Adrenal gland (tissue), 9 donors: ENCODE measurements at regions not wholly inside any gene's neighbourhood (a gene's known extent, or its start where the extent isn't known, plus 50 kb on each side); places are given as distances from the start of the nearest gene placed in this dataset.
"Not testable (repeated sequence)": the region's sequence is repeated elsewhere in the genome, so short reads cannot be mapped to it uniquely, and the experiment has no call there.

Experiments
- DNase-seq, 7 donors: peaks; one replicate each; pipeline ENCODE4 v3.0.0-alpha.2; 2019 to 2020
- H3K27ac ChIP-seq, 5 donors: fragments of 200-600 bp; sonication (generic) in 4 of 5; 1 replicate in 3 of 5; 2 replicates in 2 of 5; pipeline versions ENCODE4 v1.5.1 to v1.8.0; 2016 to 2020; ENCODE audit warnings: mild to moderate bottlenecking in 1 of 5
- H3K27me3 ChIP-seq: fragments of 200-600 bp; 2 replicates; pipeline ENCODE4 v1.8.0; 2021
- H3K36me3 ChIP-seq, 2 donors: fragments of 200-600 bp; replicated peaks in 1 of 2; 1 replicate in 1 of 2; 2 replicates in 1 of 2; pipeline versions ENCODE4 v1.5.1 to v1.8.0; 2018 to 2022
- H3K4me1 ChIP-seq, 2 donors: fragments of 200-600 bp; replicated peaks in 1 of 2; 1 replicate in 1 of 2; 2 replicates in 1 of 2; pipeline versions ENCODE4 v1.5.1 to v1.8.0; 2018 to 2021
- H3K4me3 ChIP-seq, 4 donors: fragments of 200-600 bp; sonication (generic) in 3 of 4; one replicate each; pipeline ENCODE4 v1.5.1; 2016 to 2018
- H3K9me3 ChIP-seq, 3 donors: fragments of 200-600 bp; sonication (generic) in 1 of 3; replicated peaks in 1 of 3; 1 replicate in 2 of 3; 2 replicates in 1 of 3; pipeline versions ENCODE4 v1.5.1 to v1.8.0; 2016 to 2021
- CTCF ChIP-seq, 6 experiments: fragments of 450-650 bp in 4 of 6; fragments of 200-600 bp in 2 of 6; sonication (generic) in 1 of 6; IDR thresholded peaks; 1 replicate in 5 of 6; 2 replicates in 1 of 6; pipeline versions ENCODE4 v1.5.1 to v1.8.0; 2016 to 2021; ENCODE audit warnings: antibody characterized with exemption in 6 of 6, mild to moderate bottlenecking in 2 of 6, moderate library complexity in 1 of 6
- POLR2A ChIP-seq, 2 donors: fragments of 450-650 bp; IDR thresholded peaks; one replicate each; pipeline ENCODE4 v1.6.1; 2017; ENCODE audit warnings: antibody characterized with exemption in 2 of 2, mild to moderate bottlenecking in 2 of 2, moderate library complexity in 1 of 2
- WGBS, 4 donors: extraction: QIAGEN DNeasy Blood & Tissue Kit in 2 of 4; methylation state at CpG; one replicate each; pipeline versions ENCODE4 v1.1.5 to v1.1.7; 2013 to 2017; 5-methylcytosine and 5-hydroxymethylcytosine counted together
- intact Hi-C, 2 donors: fragments of 100-400 bp; cut with DNase I; formaldehyde crosslinking; loops; one replicate each; pipeline versions ENCODE4 v1.14.1 to v1.15.0; 2022 to 2023
- donor health status: healthy with polysubstance abuse.
- donor health status: Bipolar disorder and iron deficiency.
- donor health status: DM: yes; HTN: yes; CAD: no.
- donor health status: DM: no; HTN: no; CAD: no.
- donor health status: DM: no; HTN: no; CAD: no.

DNA sequence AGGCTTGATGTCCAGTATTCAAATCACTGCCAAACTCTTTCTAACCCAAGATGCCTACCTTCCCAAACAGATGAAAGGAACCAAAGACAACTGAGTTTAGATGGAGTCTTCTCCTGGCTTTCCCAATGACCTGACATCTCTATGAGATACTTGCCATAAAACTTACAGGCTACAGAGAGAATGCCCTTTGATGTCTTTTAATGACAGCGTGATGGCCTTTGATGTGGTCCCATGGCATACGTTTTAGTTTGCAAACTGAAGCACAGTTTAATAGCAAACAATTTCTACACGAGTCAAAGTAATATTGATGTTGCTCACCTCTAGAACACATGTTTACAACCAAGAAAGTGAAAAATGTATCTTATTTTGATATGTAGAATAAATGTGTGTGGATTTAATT lies 73.2 kb downstream of the ZIC4 start:
- TF ChIP-seq CTCF (IDR thresholded peaks at IDR 0.05) (no peak), POLR2A (IDR thresholded peaks at IDR 0.05) (no peak)

DNA sequence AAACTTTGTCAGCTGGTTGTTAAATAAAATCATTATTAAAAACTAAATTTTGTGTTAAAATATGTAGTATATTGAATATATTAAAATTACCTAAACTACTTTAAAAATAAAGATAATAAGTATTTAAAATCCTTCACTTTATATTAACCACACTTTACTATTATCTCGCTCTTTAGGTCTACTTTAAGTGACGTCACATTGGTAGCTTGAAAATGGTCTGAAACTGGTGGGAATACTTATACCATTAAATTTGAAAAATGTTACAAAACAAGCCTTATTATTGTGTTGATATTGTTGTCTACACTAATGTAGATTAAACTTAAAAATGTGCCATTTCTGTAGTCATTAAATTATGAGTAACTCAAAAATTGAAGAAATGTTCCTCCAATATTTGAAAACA lies 77.6 kb downstream of the ZIC4 start:
- Histone ChIP-seq H3K27me3 (peaks cover 6% of the 10 kb centered on the region), H3K4me1 (no peaks in the 10 kb centered on the region), H3K4me3 (no peak overlapping the region), H3K36me3 (no peaks in the 10 kb centered on the region), H3K27ac (no peak overlapping the region), H3K9me3 (no peaks in the 10 kb centered on the region)
- no peak for DNase-seq
- WGBS, 4 donors: 75 to 86% (median 80%) methylated on average over 2 of the region's 2 CpGs
- TF ChIP-seq POLR2A (IDR thresholded peaks at IDR 0.05) (no peak), CTCF (IDR thresholded peaks at IDR 0.05) (no peak)
- intact Hi-C loops: no loop called here

More for the DNA sequence above, 73.2 kb downstream of the ZIC4 start:
- no peaks in the 10 kb centered on the region for H3K4me1 ChIP-seq
- H3K27ac ChIP-seq: no peak overlapping the region
- no peak for DNase-seq
- no peaks in the 10 kb centered on the region for H3K9me3 ChIP-seq
- no peaks in the 10 kb centered on the region for H3K36me3 ChIP-seq
- 37 to 60% (median 45%) methylated on average over 3 of the region's 3 CpGs for WGBS, 4 donors
- peaks cover 6% of the 10 kb centered on the region for H3K27me3 ChIP-seq
- no peak overlapping the region for H3K4me3 ChIP-seq
- intact Hi-C loops: no loop called here

DNA sequence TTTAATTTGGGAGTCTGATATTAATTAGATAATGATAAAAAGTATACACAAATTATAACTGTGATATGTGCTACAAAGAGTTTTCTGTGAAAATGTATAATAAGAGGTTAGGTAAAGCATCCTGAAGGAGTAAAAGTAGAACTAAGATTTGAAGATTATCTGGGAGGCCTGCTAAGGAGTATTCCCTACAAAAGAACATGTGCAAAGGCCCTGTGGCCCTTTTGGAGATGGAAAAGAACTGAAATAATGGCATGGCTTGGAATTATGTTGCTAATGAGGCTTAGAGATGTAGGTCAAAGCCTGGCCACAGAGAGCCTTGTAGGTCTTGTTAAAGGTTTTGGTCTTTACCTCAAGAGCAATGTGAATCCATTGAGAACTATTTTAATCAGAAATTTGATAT lies 82.0 kb downstream of the ZIC4 start:
- intact Hi-C loops: no loop called here
- no peaks in the 10 kb centered on the region for H3K36me3 ChIP-seq
- H3K9me3 ChIP-seq: no peaks in the 10 kb centered on the region
- no peak for DNase-seq
- H3K27ac ChIP-seq: no peak overlapping the region
- H3K4me1 ChIP-seq: no peaks in the 10 kb centered on the region
- TF ChIP-seq CTCF (IDR thresholded peaks at IDR 0.05) (no peak), POLR2A (IDR thresholded peaks at IDR 0.05) (no peak)
- no peak overlapping the region for H3K4me3 ChIP-seq
- no peaks in the 10 kb centered on the region for H3K27me3 ChIP-seq

DNA sequence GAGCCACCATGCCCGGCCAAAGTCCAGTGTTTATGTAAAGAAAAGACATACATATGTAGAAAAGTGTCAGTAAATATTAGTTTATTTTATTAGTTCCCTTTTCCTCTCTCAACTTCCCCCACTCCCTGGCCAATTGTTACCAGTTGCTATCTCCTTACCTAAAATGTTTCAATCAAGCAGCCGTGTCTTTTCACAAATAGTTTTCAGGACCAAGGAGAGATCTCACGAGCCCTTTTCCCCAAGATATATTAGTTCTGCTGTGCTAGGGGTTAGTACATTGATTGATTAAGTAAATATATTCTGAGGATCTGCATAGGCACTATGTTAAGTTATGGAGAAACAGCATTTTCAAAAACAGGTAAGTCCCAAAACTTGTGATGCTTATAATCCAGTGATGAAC lies 87.4 kb downstream of the ZIC4 start:
- no peaks in the 10 kb centered on the region for H3K36me3 ChIP-seq
- no peaks in the 10 kb centered on the region for H3K27me3 ChIP-seq
- no peaks in the 10 kb centered on the region for H3K4me1 ChIP-seq
- intact Hi-C loops: no loop called here
- H3K27ac ChIP-seq: no peak overlapping the region
- WGBS, 4 donors: 41 to 51% (median 45%) methylated on average over 3 of the region's 3 CpGs
- H3K9me3 ChIP-seq: no peaks in the 10 kb centered on the region
- no peak for TF ChIP-seq POLR2A (IDR thresholded peaks at IDR 0.05)
- no peak for TF ChIP-seq CTCF (IDR thresholded peaks at IDR 0.05)
- H3K4me3 ChIP-seq: no peak overlapping the region
- DNase-seq: no peak

DNA sequence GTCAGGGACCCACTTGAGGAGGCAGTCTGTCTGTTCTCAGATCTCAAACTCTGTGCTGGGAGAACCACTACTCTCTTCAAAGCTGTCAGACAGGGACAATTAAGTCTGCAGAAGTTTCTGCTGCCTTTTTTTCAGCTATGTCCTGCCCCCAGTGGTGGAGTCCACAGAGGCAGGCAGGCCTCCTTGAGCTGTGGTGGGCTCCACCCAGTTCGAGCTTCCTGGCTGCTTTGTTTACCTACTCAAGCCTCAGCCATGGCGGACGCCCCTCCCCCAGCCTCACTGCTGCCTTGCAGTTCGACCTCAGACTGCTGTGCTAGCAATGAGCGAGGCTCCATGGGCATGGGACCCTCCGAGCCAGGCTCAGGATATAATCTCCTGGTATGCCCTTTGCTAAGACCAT lies 89.3 kb downstream of the ZIC4 start:
- DNase-seq, H3K4me1 ChIP-seq, H3K4me3 ChIP-seq, H3K9me3 ChIP-seq, H3K27ac ChIP-seq, H3K36me3 ChIP-seq, H3K27me3 ChIP-seq, intact Hi-C loops: not testable (repeated sequence)
- WGBS, 4 donors: 64 to 77% (median 65%) methylated on average over 2 to 6 of the region's 6 CpGs
